SHP77 (cell line): ENCODE measurements at regions not wholly inside any gene's neighbourhood (a gene's known extent, or its start where the extent isn't known, plus 50 kb on each side); places are given as distances from the start of the nearest gene placed in this dataset.
"Not testable (repeated sequence)": the region's sequence is repeated elsewhere in the genome, so short reads cannot be mapped to it uniquely, and the experiment has no call there.

ENCODE experiments used
- DNase-seq, 2 experiments: peaks; one replicate each; lab custom pipeline; 2025; lab: John Stamatoyannopoulos, UW

GRCh38 chr1:43042773-43043457 is 84.2 kb upstream of the SLC2A1 start:
- no peak for DNase-seq

- no peak for DNase-seq
Observed at GRCh38 chr1:43042127-43042526, 83.5 kb upstream of the SLC2A1 start.

- DNase-seq: no peak
Observed at GRCh38 chr1:43041591-43041990, 82.9 kb upstream of the SLC2A1 start.

GRCh38 chr1:43039228-43040055 is 80.8 kb upstream of the SLC2A1 start:
- no peak for DNase-seq

- DNase-seq: no peak
Observed at GRCh38 chr1:43038232-43038935, 79.7 kb upstream of the SLC2A1 start.

- DNase-seq: no peak
Observed at GRCh38 chr1:43037466-43037865, 78.8 kb upstream of the SLC2A1 start.

- no peak for DNase-seq
Observed at GRCh38 chr1:43036932-43037331, 78.3 kb upstream of the SLC2A1 start.

- no peak for DNase-seq
Observed at GRCh38 chr1:43035821-43036741, 77.4 kb upstream of the SLC2A1 start.

- no peak for DNase-seq
Observed at GRCh38 chr1:43034778-43035177, 76.1 kb upstream of the SLC2A1 start.

- DNase-seq: no peak
Observed at GRCh38 chr1:43034195-43034658, 75.6 kb upstream of the SLC2A1 start.

- DNase-seq: no peak
Observed at GRCh38 chr1:43031316-43032203, 72.9 kb upstream of the SLC2A1 start.

- no peak for DNase-seq
Observed at GRCh38 chr1:43024905-43025304, 66.2 kb upstream of the SLC2A1 start.

- DNase-seq: no peak
Observed at GRCh38 chr1:43021547-43022474, 63.1 kb upstream of the SLC2A1 start.

GRCh38 chr1:43019226-43019625 is 60.6 kb upstream of the SLC2A1 start:
- no peak for DNase-seq

- DNase-seq: no peak
Observed at GRCh38 chr1:43018121-43018520, 59.5 kb upstream of the SLC2A1 start.

GRCh38 chr1:43015269-43015668 is 56.6 kb upstream of the SLC2A1 start:
- DNase-seq: no peak

- not testable (repeated sequence) for DNase-seq
Observed at GRCh38 chr1:43014579-43014978, 55.9 kb upstream of the SLC2A1 start.

GRCh38 chr1:43011020-43011419 is 52.4 kb upstream of the SLC2A1 start:
- no peak for DNase-seq

GRCh38 chr1:43009274-43009673 is 50.6 kb upstream of the SLC2A1 start:
- no peak for DNase-seq
